ENCODE measurements at regions not wholly inside any gene's neighbourhood (a gene's known extent, or its start where the extent isn't known, plus 50 kb on each side); places are given as distances from the start of the nearest gene placed in this dataset.

DNA sequence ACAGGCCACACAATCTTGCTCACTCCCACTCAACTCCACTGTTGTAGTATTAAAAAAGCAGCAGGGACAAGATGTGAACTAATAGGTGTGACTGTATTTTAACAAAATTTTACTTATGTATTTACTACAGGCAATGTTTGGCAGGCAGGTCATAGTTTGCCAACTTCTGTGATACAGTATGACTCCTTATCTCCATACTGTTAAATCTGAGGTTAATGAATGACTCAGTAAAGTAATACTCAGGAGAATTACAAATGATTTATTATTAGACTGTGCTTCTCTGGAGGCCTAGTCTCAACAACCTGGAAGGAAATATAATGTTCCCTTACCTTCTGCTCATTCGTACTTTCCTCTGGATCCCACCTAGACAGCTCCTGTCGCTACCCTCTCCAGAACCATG, 258.6 kb upstream of the KCNMB2 start:
- Histone ChIP-seq H3K27ac (no peak overlapping the region), H3K9me3 (ENCODE audit: insufficient read depth, low read depth) (peaks cover 29% of the 10 kb centered on the region), H3K4me3 (no peak overlapping the region), H3K9me2 (ENCODE audit: insufficient read depth) (no peaks in the 10 kb centered on the region), H2AFZ (no peak overlapping the region), H3K27me3 (ENCODE audit: insufficient read depth, low read depth) (no peaks in the 10 kb centered on the region), H3F3A (ENCODE audit: insufficient read depth, low read depth) (no peaks in the 10 kb centered on the region), H3K4me2 (no peak overlapping the region), H4K20me1 (ENCODE audit: insufficient read depth) (no peaks in the 10 kb centered on the region), H3K79me2 (ENCODE audit: low read depth) (no peaks in the 10 kb centered on the region), H3K4me1 (replicated peaks; ENCODE audit: insufficient read depth) (no peaks in the 10 kb centered on the region), H3K36me3 (ENCODE audit: low read depth) (no peaks in the 10 kb centered on the region; the same call in 1 of the 2 replicates)
- DNase-seq = no peak
- no peak for TF ChIP-seq EZH2 (IDR thresholded peaks at IDR 0.05; ENCODE audit: low read depth)
- TF ChIP-seq, protein P1, sequence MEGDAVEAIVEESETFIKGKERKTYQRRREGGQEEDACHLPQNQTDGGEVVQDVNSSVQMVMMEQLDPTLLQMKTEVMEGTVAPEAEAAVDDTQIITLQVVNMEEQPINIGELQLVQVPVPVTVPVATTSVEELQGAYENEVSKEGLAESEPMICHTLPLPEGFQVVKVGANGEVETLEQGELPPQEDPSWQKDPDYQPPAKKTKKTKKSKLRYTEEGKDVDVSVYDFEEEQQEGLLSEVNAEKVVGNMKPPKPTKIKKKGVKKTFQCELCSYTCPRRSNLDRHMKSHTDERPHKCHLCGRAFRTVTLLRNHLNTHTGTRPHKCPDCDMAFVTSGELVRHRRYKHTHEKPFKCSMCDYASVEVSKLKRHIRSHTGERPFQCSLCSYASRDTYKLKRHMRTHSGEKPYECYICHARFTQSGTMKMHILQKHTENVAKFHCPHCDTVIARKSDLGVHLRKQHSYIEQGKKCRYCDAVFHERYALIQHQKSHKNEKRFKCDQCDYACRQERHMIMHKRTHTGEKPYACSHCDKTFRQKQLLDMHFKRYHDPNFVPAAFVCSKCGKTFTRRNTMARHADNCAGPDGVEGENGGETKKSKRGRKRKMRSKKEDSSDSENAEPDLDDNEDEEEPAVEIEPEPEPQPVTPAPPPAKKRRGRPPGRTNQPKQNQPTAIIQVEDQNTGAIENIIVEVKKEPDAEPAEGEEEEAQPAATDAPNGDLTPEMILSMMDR (conservative IDR thresholded peaks at IDR 0.05) = no peak
- no TSS peak for BruUV-seq (replicated peaks)
- CTCF ChIA-PET = no interaction called here
- POLR2A ChIA-PET (ENCODE audit: unreplicated experiment) = no interaction called here
- intact Hi-C loops (cut with micrococcal nuclease; ENCODE audit: unreplicated experiment) = no loop called here

DNA sequence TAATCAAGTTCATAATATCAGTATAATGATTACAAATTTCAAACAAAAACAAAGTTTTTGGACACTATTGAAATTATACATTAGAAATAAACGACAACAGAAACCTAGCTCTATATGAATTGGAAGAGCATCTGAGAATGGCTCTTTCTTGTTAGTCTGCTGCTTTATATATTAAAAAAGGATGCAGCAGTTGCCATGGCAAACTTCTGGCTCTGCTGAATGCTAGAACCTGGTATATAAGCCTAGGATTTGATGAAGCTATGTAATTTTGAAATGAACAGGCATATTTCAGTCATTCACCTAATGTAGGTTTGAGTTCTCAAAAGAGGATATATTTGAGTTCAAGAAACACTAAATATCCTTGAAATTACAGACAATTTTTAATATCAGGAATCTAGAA, 252.7 kb upstream of the KCNMB2 start:
- Histone ChIP-seq H3K27ac (no peak overlapping the region), H3F3A (ENCODE audit: insufficient read depth, low read depth) (no peaks in the 10 kb centered on the region), H2AFZ (no peak overlapping the region), H3K27me3 (ENCODE audit: insufficient read depth, low read depth) (no peaks in the 10 kb centered on the region), H4K20me1 (ENCODE audit: insufficient read depth) (no peaks in the 10 kb centered on the region), H3K4me1 (replicated peaks; ENCODE audit: insufficient read depth) (no peaks in the 10 kb centered on the region), H3K4me2 (no peak overlapping the region), H3K9me3 (ENCODE audit: insufficient read depth, low read depth) (peaks cover 14% of the 10 kb centered on the region), H3K36me3 (ENCODE audit: low read depth) (no peaks in the 10 kb centered on the region; the same call in 1 of the 2 replicates), H3K4me3 (no peak overlapping the region), H3K9me2 (ENCODE audit: insufficient read depth) (no peaks in the 10 kb centered on the region), H3K79me2 (ENCODE audit: low read depth) (no peaks in the 10 kb centered on the region)
- no peak for DNase-seq
- intact Hi-C loops (cut with micrococcal nuclease; ENCODE audit: unreplicated experiment) = no loop called here
- TF ChIP-seq, protein P1 (conservative IDR thresholded peaks at IDR 0.05) = no peak
- no peak for TF ChIP-seq EZH2 (IDR thresholded peaks at IDR 0.05; ENCODE audit: low read depth)
- CTCF ChIA-PET = no interaction called here
- BruUV-seq (replicated peaks) = no TSS peak
- POLR2A ChIA-PET (ENCODE audit: unreplicated experiment) = no interaction called here

DNA sequence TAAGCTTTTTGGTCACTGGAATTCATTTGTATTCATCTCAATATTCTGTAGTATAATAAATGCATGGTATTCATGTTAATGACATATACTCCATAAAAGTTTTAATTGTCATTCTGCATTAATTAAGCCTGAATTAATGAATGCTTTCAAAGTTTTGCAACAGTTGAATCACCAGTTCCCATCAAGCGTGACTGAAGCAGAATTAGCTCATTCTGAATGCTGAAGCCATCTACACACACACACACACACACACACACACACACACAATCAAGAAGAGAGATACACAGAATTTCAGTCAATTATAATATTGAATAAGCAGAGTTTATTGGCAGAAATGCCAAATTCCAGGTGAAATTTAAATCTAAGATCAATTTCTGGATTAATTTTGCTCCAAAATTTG, 252.1 kb upstream of the KCNMB2 start:
- Histone ChIP-seq H2AFZ (no peak overlapping the region), H3F3A (ENCODE audit: insufficient read depth, low read depth) (no peaks in the 10 kb centered on the region), H3K4me3 (no peak overlapping the region), H3K9me3 (ENCODE audit: insufficient read depth, low read depth) (peaks cover 9% of the 10 kb centered on the region), H3K27me3 (ENCODE audit: insufficient read depth, low read depth) (no peaks in the 10 kb centered on the region), H3K4me2 (no peak overlapping the region), H3K9me2 (ENCODE audit: insufficient read depth) (no peaks in the 10 kb centered on the region), H3K79me2 (ENCODE audit: low read depth) (no peaks in the 10 kb centered on the region), H3K36me3 (ENCODE audit: low read depth) (no peaks in the 10 kb centered on the region; the same call in 1 of the 2 replicates), H3K27ac (no peak overlapping the region), H3K4me1 (replicated peaks; ENCODE audit: insufficient read depth) (no peaks in the 10 kb centered on the region), H4K20me1 (ENCODE audit: insufficient read depth) (no peaks in the 10 kb centered on the region)
- no peak for DNase-seq
- intact Hi-C loops (cut with micrococcal nuclease; ENCODE audit: unreplicated experiment) = no loop called here
- TF ChIP-seq EZH2 (IDR thresholded peaks at IDR 0.05; ENCODE audit: low read depth) = no peak
- TF ChIP-seq, protein P1 (conservative IDR thresholded peaks at IDR 0.05) = no peak
- CTCF ChIA-PET = no interaction called here
- POLR2A ChIA-PET (ENCODE audit: unreplicated experiment) = no interaction called here
- no TSS peak for BruUV-seq (replicated peaks)

Measured in PC-9 (cell line).